DMS53 (cell line): ENCODE measurements at regions not wholly inside any gene's neighbourhood (a gene's known extent, or its start where the extent isn't known, plus 50 kb on each side); places are given as distances from the start of the nearest gene placed in this dataset.

Source experiments
- DNase-seq: peaks from one replicate; lab custom pipeline; 2025; lab: John Stamatoyannopoulos, UW

DNA sequence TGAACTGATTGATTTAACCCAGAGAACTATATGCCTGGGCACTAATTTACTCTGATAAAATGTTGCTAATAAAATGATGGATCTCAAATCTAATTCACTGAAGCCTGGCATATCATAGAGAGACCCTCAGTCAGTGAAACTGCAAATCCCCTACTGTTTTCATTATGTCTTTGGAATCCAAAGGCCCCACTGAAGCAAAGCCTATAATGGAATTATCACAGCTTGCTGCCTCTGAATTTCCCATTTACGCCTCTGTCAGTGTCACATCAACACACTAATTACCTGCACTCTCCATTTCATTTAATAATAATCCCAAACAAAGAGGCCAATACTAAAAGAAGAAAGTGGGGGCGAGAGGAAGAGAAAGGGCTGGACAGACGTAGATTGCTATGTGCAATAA, 470.9 kb downstream of the MBD2 start:
- no peak for DNase-seq

DNA sequence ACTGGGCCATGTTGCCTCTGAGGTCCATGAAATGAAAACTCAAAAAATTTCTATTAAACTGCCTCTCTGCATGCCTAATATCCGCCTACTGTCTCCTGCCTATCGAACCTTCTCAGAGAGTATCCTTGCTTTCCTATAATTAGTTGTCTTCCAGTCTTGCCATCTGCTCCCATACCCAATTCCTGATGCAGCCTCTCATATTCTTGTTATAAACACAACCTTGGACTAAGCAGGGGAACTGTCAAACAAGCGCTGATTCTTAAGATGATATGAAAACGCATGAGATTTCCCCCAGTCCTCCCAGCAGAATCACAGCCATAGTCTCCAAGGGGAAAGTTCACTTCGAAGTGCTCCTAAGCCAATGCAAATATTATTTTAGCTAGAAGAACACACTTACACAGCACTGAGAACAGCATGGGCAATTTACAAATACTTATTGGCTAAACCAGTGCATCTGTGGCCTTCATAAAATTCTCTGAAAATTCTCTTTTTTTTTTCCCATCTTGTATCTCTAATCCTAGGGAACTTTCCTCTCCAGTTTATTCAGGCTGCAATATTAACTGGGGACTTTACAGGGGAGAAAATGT, 471.6 kb downstream of the MBD2 start:
- no peak for DNase-seq

DNA sequence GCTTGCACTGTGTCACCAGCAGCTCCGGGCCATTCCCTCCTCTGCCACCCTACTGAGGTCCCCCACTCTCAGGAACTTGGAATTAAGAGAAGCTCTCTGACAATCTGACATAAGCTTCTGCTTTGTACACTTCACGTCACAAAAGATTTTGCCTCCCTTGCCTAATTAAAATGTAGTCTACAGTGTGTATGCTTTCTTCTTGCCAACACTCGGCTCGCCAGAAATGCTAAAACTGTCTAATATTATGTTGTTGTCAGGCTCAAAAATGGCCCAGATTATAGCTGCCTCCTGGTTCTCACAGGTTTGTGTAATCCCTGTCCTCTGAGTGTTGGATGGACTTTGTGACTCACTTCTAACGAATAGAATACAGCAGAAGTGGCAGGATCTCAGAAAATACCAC, 474.7 kb downstream of the MBD2 start:
- DNase-seq, result no peak

GRCh38 chr18:53747663-53748160, 476.8 kb downstream of the MBD2 start:
- DNase-seq, result no peak

GRCh38 chr18:53747210-53747609, 477.3 kb downstream of the MBD2 start:
- DNase-seq, result no peak

- DNase-seq, result no peak
Observed at GRCh38 chr18:53745986-53746385, 478.5 kb downstream of the MBD2 start.

- peak; percentile 21 for DNase-seq
Observed at GRCh38 chr18:53745224-53745967, 479.1 kb downstream of the MBD2 start.

DNA sequence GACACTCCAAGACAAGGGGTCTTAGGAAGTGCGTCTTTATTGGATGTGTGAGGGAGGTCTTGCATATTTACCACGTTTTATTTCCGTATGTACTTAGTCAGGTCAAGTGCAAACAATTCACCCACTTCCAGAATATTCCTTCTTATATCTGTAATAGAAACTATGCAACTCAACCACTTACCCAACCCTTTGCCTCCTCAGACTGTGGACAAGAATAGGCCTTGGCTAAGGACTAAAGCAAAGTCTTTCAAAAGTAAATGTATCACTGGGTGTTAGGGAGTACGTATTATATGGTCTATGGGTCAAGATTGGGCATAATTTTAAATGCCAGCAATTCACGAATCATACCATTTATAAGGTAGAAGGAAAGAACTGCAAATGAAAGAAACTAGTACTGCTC, 484.8 kb downstream of the MBD2 start:
- no peak for DNase-seq

DNA sequence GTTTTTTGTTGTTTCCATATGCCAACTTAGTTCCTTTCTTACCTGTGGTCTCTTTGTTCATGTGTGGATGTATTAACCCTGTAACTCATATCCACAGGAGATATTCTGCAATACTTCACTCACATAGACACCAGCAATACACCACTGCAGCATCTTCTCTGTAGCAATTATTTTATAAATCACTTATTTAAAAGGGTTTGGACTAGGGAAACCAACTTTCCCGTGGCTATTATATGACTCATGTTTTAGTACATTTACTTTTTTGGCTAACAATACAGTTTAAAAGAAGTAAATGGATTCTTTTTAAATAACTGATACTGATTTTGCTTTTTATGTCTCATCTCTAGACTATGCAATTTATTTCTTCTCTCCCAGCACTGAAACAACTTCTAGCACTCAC, 488.9 kb downstream of the MBD2 start:
- DNase-seq, result no peak

- no peak for DNase-seq
Observed at GRCh38 chr18:53715243-53715853, 509.1 kb downstream of the MBD2 start.

- no peak for DNase-seq
Observed at GRCh38 chr18:53710080-53710479, 514.4 kb downstream of the MBD2 start.

DNA sequence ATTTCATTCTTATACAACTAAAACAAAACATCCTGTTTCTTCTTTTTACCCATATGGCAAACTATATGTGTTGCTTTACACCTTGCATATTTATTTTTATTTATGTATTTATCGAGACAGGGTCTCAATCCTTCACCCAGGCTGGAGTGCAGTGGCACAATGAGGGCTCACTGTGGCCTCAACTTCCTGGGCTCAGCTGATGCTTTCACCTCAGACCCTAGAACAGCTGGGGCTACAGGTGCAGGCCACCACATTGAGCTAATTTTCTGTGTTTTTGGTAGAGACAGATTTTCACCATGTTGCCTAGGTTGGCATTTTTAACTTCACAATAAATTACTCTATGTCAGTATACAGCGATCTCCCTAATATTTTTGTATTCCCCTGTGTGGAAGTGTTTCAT, 522.0 kb downstream of the MBD2 start:
- no peak for DNase-seq

DNA sequence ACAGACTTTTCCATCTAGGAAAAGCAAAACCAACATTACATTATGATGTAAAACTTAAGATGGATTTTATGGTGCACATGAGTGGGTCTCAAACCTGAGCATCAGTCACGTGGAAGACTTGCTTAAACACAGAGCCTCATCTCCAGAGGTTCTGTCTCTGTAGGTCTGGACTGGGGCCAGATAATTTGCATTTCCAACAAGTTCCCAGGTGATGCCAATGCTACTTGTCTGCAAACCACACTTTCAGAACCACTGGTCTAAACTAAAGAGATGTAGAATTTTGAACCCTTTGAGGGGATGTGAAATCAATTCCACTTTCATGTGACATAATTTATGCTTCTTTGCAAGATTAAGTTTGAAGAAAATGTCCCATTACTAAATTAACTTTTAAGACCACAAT, 522.8 kb downstream of the MBD2 start:
- peak; percentile 11 for DNase-seq

DNA sequence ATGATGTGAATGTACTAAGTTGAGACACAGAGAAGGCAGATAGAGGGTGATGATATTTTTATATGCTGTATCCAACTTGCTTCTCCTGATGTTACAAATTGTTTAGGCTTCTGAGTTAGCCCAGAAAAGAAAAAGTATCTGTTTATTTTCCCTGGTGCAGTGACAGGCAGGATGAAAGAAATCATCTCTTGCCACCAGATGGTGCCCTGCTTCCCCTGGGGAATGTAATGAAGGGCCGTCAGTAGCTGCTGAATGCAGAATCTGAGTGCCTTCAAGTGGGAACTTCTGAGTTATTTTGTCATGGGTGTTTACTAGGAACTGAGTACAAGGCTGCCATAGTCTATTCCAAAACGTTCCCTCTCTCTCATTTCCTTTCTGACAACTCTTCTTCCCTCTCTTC, 525.6 kb downstream of the MBD2 start:
- peak; percentile 82 for DNase-seq

- DNase-seq, result no peak
Observed at GRCh38 chr18:53689886-53690285, 534.6 kb downstream of the MBD2 start.

DNA sequence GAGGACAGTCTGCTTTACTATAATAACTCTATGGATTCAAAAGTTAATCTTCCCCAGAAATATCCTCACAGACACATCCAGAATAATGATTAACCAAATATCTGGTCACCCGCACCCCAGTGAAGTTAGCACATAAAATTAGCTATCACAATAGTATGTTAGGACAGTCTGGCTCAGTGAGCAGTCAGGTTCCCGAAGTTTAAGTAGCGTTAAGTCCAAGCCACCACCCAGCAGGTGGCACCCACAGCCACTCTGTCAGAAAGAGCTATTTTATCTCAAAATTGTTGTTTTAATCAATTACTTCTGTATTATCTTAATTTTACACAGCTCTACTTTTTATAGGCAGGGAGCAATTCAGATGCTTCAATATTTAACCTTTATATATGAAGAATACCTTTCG, 537.5 kb downstream of the MBD2 start:
- peak; percentile 26 for DNase-seq

- peak; percentile 36 for DNase-seq
Observed at GRCh38 chr18:53682796-53683195, 541.7 kb downstream of the MBD2 start.

DNA sequence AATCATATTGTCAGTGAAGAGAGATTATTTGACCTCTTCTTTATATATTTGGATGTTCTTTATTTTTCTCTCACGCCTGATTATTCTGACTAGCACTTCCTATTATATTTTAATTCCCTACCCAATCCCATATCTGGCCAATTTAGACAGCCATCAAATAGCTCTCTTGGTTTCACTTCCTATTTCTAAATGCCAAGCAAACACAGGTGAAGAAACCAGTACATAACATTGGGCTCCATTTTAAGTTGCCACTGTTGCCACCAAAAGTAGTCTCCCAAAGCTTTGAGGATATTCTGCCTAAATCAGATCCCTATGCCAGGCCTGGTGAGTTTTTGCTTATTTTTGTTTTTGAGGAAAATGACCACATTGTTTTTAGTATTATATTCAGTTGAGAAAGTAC, 547.0 kb downstream of the MBD2 start:
- no peak for DNase-seq

- no peak for DNase-seq
Observed at GRCh38 chr18:53665701-53666100, 558.8 kb downstream of the MBD2 start.

DNA sequence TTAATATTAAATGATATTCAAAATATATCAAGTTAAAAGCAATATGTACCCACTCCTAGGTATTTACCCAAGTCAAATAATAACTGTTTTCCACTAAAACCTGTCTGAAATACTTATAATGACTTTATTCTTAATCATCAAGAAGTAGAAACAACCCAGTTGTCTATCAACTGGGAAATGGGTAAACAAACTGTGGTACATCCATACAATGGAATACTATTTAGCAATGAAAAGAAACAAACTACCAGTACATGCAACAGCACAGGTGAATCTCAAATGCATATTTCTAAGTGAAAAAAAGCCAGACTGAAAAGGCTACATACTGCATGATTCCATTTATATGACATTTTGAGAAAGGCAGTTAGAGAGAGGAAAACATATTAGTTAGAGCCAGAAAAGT, 559.9 kb downstream of the MBD2 start:
- DNase-seq, result no peak

- DNase-seq, result no peak
Observed at GRCh38 chr18:53660306-53660705, 564.2 kb downstream of the MBD2 start.

DNA sequence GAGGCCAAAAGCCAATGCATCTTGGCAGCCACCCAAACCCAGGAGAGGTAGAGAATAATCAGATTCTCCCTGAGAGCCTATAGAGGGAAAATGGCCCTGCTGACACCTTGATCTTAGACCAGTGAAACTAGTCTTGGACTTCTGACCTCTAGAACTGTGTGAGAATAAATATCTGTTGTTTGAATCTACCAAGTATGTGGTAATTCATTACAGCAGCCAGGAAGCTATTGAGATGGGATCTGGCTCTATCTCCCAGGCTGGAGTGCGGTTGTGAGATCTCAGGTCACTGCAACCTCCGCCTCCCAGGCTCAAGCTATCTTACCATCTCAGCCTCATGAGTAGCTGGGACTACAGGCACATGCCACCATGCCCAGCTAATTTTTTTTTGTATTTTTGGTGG, 567.2 kb downstream of the MBD2 start:
- DNase-seq, result no peak

- DNase-seq, result no peak
Observed at GRCh38 chr18:53649621-53650020, 574.8 kb downstream of the MBD2 start.
